GM06990 (cell line): ENCODE measurements at regions not wholly inside any gene's neighbourhood (a gene's known extent, or its start where the extent isn't known, plus 50 kb on each side); places are given as distances from the start of the nearest gene placed in this dataset.

Experiments used
- DNase-seq: peaks from one replicate; pipeline ENCODE4 v3.0.0-alpha.2; 2011; ENCODE audit not compliant: insufficient read length; ENCODE audit errors: extremely low read depth
- H3K27me3 ChIP-seq: replicated peaks from 2 replicates; pipeline ENCODE4 v1.6.0; 2011; ENCODE audit warnings: low read length; ENCODE audit not compliant: control insufficient read depth, insufficient read depth
- H3K36me3 ChIP-seq: 2 replicates; pipeline ENCODE4 v1.5.1; 2011; ENCODE audit warnings: low read length; ENCODE audit not compliant: control insufficient read depth, insufficient read depth
- H3K4me3 ChIP-seq: replicated peaks from 2 replicates; pipeline ENCODE4 v1.5.1; 2011; ENCODE audit warnings: low read depth, mild to moderate bottlenecking, control low read depth, low read length
- CTCF ChIP-seq: IDR thresholded peaks from 2 replicates; pipeline ENCODE4 v1.5.1; 2011; ENCODE audit warnings: low read length, control low read depth, mild to moderate bottlenecking, inconsistent platforms; ENCODE audit not compliant: insufficient read depth, poor library complexity, severe bottlenecking

- H3K36me3 ChIP-seq = no peaks in the 10 kb centered on the region
- DNase-seq = no peak
- H3K4me3 ChIP-seq = no peak overlapping the region
- no peak for TF ChIP-seq CTCF
- H3K27me3 ChIP-seq = no peaks in the 10 kb centered on the region
These were observed 762.5 kb upstream of the GRIA3 start for GRCh38 chrX:122421434-122422121.

- no peaks in the 10 kb centered on the region for H3K36me3 ChIP-seq
- DNase-seq = no peak
- no peak for TF ChIP-seq CTCF
- H3K27me3 ChIP-seq = no peaks in the 10 kb centered on the region
- no peak overlapping the region for H3K4me3 ChIP-seq
These were observed 761.5 kb upstream of the GRIA3 start for GRCh38 chrX:122422547-122422946.

- no peak for DNase-seq
- TF ChIP-seq CTCF = no peak
- Histone ChIP-seq H3K4me3 (no peak overlapping the region), H3K27me3 (no peaks in the 10 kb centered on the region), H3K36me3 (no peaks in the 10 kb centered on the region)
These were observed 749.1 kb upstream of the GRIA3 start for GRCh38 chrX:122434942-122435341.

- no peak for DNase-seq
- TF ChIP-seq CTCF = no peak
- Histone ChIP-seq H3K27me3 (no peaks in the 10 kb centered on the region), H3K36me3 (no peaks in the 10 kb centered on the region), H3K4me3 (no peak overlapping the region)
These were observed 744.2 kb upstream of the GRIA3 start for GRCh38 chrX:122439831-122440230.

- Histone ChIP-seq H3K27me3 (no peaks in the 10 kb centered on the region), H3K4me3 (no peak overlapping the region), H3K36me3 (no peaks in the 10 kb centered on the region)
- no peak for DNase-seq
- TF ChIP-seq CTCF = no peak
These were observed 743.2 kb upstream of the GRIA3 start for GRCh38 chrX:122440832-122441231.

GRCh38 chrX:122441451-122441850, 742.6 kb upstream of the GRIA3 start:
- no peak for TF ChIP-seq CTCF
- Histone ChIP-seq H3K36me3 (no peaks in the 10 kb centered on the region), H3K27me3 (no peaks in the 10 kb centered on the region), H3K4me3 (no peak overlapping the region)
- no peak for DNase-seq
